Keratinocyte (primary cell): ENCODE measurements at regions not wholly inside any gene's neighbourhood (a gene's known extent, or its start where the extent isn't known, plus 50 kb on each side); places are given as distances from the start of the nearest gene placed in this dataset.

Experiments used
- DNase-seq: peaks from one replicate; pipeline ENCODE4 v3.0.0-alpha.2; 2011; ENCODE audit warnings: low read depth, missing footprints, low spot score
- FAIRE-seq: peaks from 2 replicates; lab custom pipeline; 2011; peaks lifted over from hg19 to GRCh38; lab: Jason Lieb, UNC
- H2AFZ ChIP-seq: 2 replicates; pipeline ENCODE4 v1.6.0; 2012; ENCODE audit warnings: low read length, control low read depth, inconsistent platforms; ENCODE audit not compliant: control insufficient read depth
- H3K27ac ChIP-seq: 2 replicates; pipeline ENCODE4 v1.5.1; 2011; ENCODE audit warnings: low read length; ENCODE audit not compliant: control insufficient read depth, insufficient read depth
- H3K27me3 ChIP-seq: 3 replicates; pipeline ENCODE4 v1.6.0; 2011; ENCODE audit warnings: low read length; ENCODE audit not compliant: control insufficient read depth, insufficient read depth; ENCODE audit errors: extremely low read depth
- H3K36me3 ChIP-seq, 2 experiments: 2 replicates in 1 of 2; 3 replicates in 1 of 2; pipeline ENCODE4 v1.5.1; 2011; ENCODE audit warnings: low read length in 2 of 2, mild to moderate bottlenecking in 1 of 2; ENCODE audit not compliant: control insufficient read depth in 2 of 2, insufficient read depth in 2 of 2; ENCODE audit errors: extremely low read depth in 1 of 2
- H3K4me1 ChIP-seq: 3 replicates; pipeline ENCODE4 v1.5.1; 2011; ENCODE audit warnings: low read length; ENCODE audit not compliant: control insufficient read depth, insufficient read depth; ENCODE audit errors: extremely low read depth
- H3K4me2 ChIP-seq: 3 replicates; pipeline ENCODE4 v1.6.0; 2011; ENCODE audit warnings: low read depth, low read length; ENCODE audit not compliant: control insufficient read depth, insufficient read depth; ENCODE audit errors: extremely low read depth
- H3K4me3 ChIP-seq, 3 experiments: fragments of 200-600 bp in 1 of 3; sonication (generic) in 1 of 3; 2 replicates in 2 of 3; 3 replicates in 1 of 3; pipeline ENCODE4 v1.5.1; 2011 to 2016; ENCODE audit warnings: low read length in 3 of 3, mild to moderate bottlenecking in 3 of 3, control low read depth in 2 of 3, inconsistent platforms in 1 of 3, low read depth in 1 of 3, mixed read lengths in 1 of 3, mixed run types in 1 of 3, moderate library complexity in 1 of 3; ENCODE audit not compliant: control insufficient read depth in 2 of 3, insufficient read depth in 2 of 3; ENCODE audit errors: extremely low read depth in 1 of 3
- H3K79me2 ChIP-seq: 2 replicates; pipeline ENCODE4 v1.6.0; 2012; ENCODE audit warnings: low read length; ENCODE audit not compliant: control insufficient read depth, insufficient read depth
- H3K9ac ChIP-seq: 3 replicates; pipeline ENCODE4 v1.6.0; 2011; ENCODE audit warnings: low read length; ENCODE audit not compliant: control insufficient read depth, insufficient read depth; ENCODE audit errors: extremely low read depth
- H3K9me1 ChIP-seq: 3 replicates; pipeline ENCODE4 v1.6.0; 2011; ENCODE audit warnings: low read length; ENCODE audit not compliant: control insufficient read depth, insufficient read depth; ENCODE audit errors: extremely low read depth
- H3K9me3 ChIP-seq: 2 replicates; pipeline ENCODE4 v1.5.1; 2012; ENCODE audit warnings: low read depth, low read length; ENCODE audit not compliant: control insufficient read depth
- H4K20me1 ChIP-seq: 3 replicates; pipeline ENCODE4 v1.6.0; 2011; ENCODE audit warnings: low read length; ENCODE audit not compliant: control insufficient read depth, insufficient read depth; ENCODE audit errors: extremely low read depth
- CTCF ChIP-seq, 3 experiments: IDR thresholded peaks in 1 of 3; conservative IDR thresholded peaks in 1 of 3; optimal IDR thresholded peaks in 1 of 3; 2 replicates in 2 of 3; 3 replicates in 1 of 3; pipeline versions ENCODE3 to v1.5.1; 2011; ENCODE audit warnings: low read length in 3 of 3, mild to moderate bottlenecking in 3 of 3, moderate library complexity in 2 of 3, control low read depth in 1 of 3, inconsistent platforms in 1 of 3; ENCODE audit not compliant: insufficient read depth in 2 of 3; ENCODE audit errors: extremely low read depth in 1 of 3
- EZH2 ChIP-seq: IDR thresholded peaks from one replicate; pipeline ENCODE4 v1.6.1; 2012; ENCODE audit warnings: inconsistent platforms, mild to moderate bottlenecking, low read length, moderate library complexity
- dilution Hi-C: fragments of 300-500 bp; cut with MboI; formaldehyde crosslinking; loops from one replicate; pipeline ENCODE4 v1.7.0; 2020; ENCODE audit warnings: low sequenced_read_pairs; ENCODE audit not compliant: extremely low pct_ligation_motif_present

GRCh38 chr12:89980236-89980635 is 271.6 kb upstream of the ATP2B1 start:
- Histone ChIP-seq H3K4me3 (no peak overlapping the region), H3K36me3 (no peaks in the 10 kb centered on the region), H3K9me1 (no peaks in the 10 kb centered on the region), H2AFZ (no peak overlapping the region), H3K79me2 (no peaks in the 10 kb centered on the region), H3K4me1 (peaks cover 11% of the 10 kb centered on the region), H3K9ac (no peak overlapping the region), H3K9me3 (no peaks in the 10 kb centered on the region), H3K27ac (no peak overlapping the region), H3K4me2 (no peak overlapping the region), H4K20me1 (no peaks in the 10 kb centered on the region), H3K27me3 (no peaks in the 10 kb centered on the region)
- DNase-seq (no peak), FAIRE-seq (no peak)
- no peak for TF ChIP-seq CTCF (optimal IDR thresholded peaks at IDR 0.05 in 1 of 3, IDR thresholded peaks at IDR 0.05 in 1 of 3, conservative IDR thresholded peaks at IDR 0.05 in 1 of 3; ENCODE audit: extremely low read depth in 1 of 3, insufficient read depth in 2 of 3, low read length in 3 of 3)
- no peak for TF ChIP-seq EZH2
- dilution Hi-C loops = no loop called here

GRCh38 chr12:89977405-89978085 is 268.9 kb upstream of the ATP2B1 start:
- Histone ChIP-seq H3K36me3 (no peaks in the 10 kb centered on the region), H3K4me2 (no peak overlapping the region), H2AFZ (no peak overlapping the region), H3K27me3 (no peaks in the 10 kb centered on the region), H3K9me3 (no peaks in the 10 kb centered on the region), H3K4me1 (peaks cover 11% of the 10 kb centered on the region), H3K9ac (no peak overlapping the region), H3K9me1 (no peaks in the 10 kb centered on the region), H3K79me2 (no peaks in the 10 kb centered on the region), H3K4me3 (no peak overlapping the region), H4K20me1 (no peaks in the 10 kb centered on the region), H3K27ac (no peak overlapping the region)
- TF ChIP-seq EZH2 (no peak), CTCF (optimal IDR thresholded peaks at IDR 0.05 in 1 of 3, IDR thresholded peaks at IDR 0.05 in 1 of 3, conservative IDR thresholded peaks at IDR 0.05 in 1 of 3; ENCODE audit: extremely low read depth in 1 of 3, insufficient read depth in 2 of 3, low read length in 3 of 3) (no peak)
- FAIRE-seq (peak; percentile 39), DNase-seq (no peak)
- dilution Hi-C loops = no loop called here
